Medulla oblongata (tissue), 1 donor: ENCODE measurements at regions not wholly inside any gene's neighbourhood (a gene's known extent, or its start where the extent isn't known, plus 50 kb on each side); places are given as distances from the start of the nearest gene placed in this dataset.
A peak's percentile ranks its signal among the peaks of the same experiment; 100 is the strongest.
"Not testable (repeated sequence)": the region's sequence is repeated elsewhere in the genome, so short reads cannot be mapped to it uniquely, and the experiment has no call there.

Source experiments
- DNase-seq: peaks from one replicate; pipeline ENCODE4 v3.0.0-alpha.2; 2015; ENCODE audit errors: extremely low spot score

- DNase-seq = no peak
Observed at GRCh38 chr9:85339338-85339737, 402.4 kb downstream of the AGTPBP1 start.

GRCh38 chr9:85334228-85334627 is 407.5 kb downstream of the AGTPBP1 start:
- no peak for DNase-seq

GRCh38 chr9:85332487-85332886 is 409.3 kb downstream of the AGTPBP1 start:
- DNase-seq = no peak

- no peak for DNase-seq
Observed at GRCh38 chr9:85331626-85332025, 410.1 kb downstream of the AGTPBP1 start.

- DNase-seq = no peak
Observed at GRCh38 chr9:85322592-85322991, 419.2 kb downstream of the AGTPBP1 start.

- no peak for DNase-seq
Observed at GRCh38 chr9:85321561-85321960, 420.2 kb downstream of the AGTPBP1 start.

GRCh38 chr9:85319936-85320656 is 421.7 kb downstream of the AGTPBP1 start:
- no peak for DNase-seq

GRCh38 chr9:85315535-85315934 is 426.2 kb downstream of the AGTPBP1 start:
- DNase-seq = not testable (repeated sequence)

GRCh38 chr9:85310573-85310972 is 431.2 kb downstream of the AGTPBP1 start:
- DNase-seq = no peak

GRCh38 chr9:85303757-85304134 is 438.0 kb downstream of the AGTPBP1 start:
- DNase-seq = no peak

GRCh38 chr9:85302938-85303756 is 438.6 kb downstream of the AGTPBP1 start:
- DNase-seq = no peak

- no peak for DNase-seq
Observed at GRCh38 chr9:85298499-85298898, 443.3 kb downstream of the AGTPBP1 start.

GRCh38 chr9:85295244-85295643 is 446.5 kb downstream of the AGTPBP1 start:
- not testable (repeated sequence) for DNase-seq

- no peak for DNase-seq
Observed at GRCh38 chr9:85292261-85292660, 449.5 kb downstream of the AGTPBP1 start.

GRCh38 chr9:85291266-85291665 is 450.5 kb downstream of the AGTPBP1 start:
- DNase-seq = no peak

- DNase-seq = no peak
Observed at GRCh38 chr9:85290019-85290418, 451.7 kb downstream of the AGTPBP1 start.

GRCh38 chr9:85289142-85289541 is 452.6 kb downstream of the AGTPBP1 start:
- DNase-seq = no peak

- DNase-seq = no peak
Observed at GRCh38 chr9:85283421-85283820, 458.3 kb downstream of the AGTPBP1 start.

GRCh38 chr9:85278769-85279168 is 463.0 kb downstream of the AGTPBP1 start:
- no peak for DNase-seq

GRCh38 chr9:85276741-85277140 is 465.0 kb downstream of the AGTPBP1 start:
- no peak for DNase-seq

- DNase-seq = no peak
Observed at GRCh38 chr9:85269811-85270210, 471.9 kb downstream of the AGTPBP1 start.

GRCh38 chr9:85268131-85268530 is 473.6 kb downstream of the AGTPBP1 start:
- peak; percentile 11 for DNase-seq

- no peak for DNase-seq
Observed at GRCh38 chr9:85264695-85265094, 477.1 kb downstream of the AGTPBP1 start.
